HCT116 (cell line): ENCODE measurements at regions not wholly inside any gene's neighbourhood (a gene's known extent, or its start where the extent isn't known, plus 50 kb on each side); places are given as distances from the start of the nearest gene placed in this dataset.

ENCODE experiments used
- ATAC-seq: fragments of 200-7000 bp; cut with Tn5 transposase; 2 replicates; pipeline ENCODE4 v1.9.1; 2020; ENCODE audit warnings: mild to moderate bottlenecking, moderate library complexity
- BruUV-seq: library from RNA; stranded (reverse); fragments of 400-500 nt; replicated peaks from 2 replicates; lab custom pipeline; 2021; lab: Mats Ljungman, UMichigan
- CTCF ChIA-PET: fragments of 300-600 bp; sonication (Branson Sonifier 250); formaldehyde crosslinking; loops from one replicate; lab custom pipeline; 2021; ENCODE audit warnings: antibody characterized with exemption; lab: Charles Lee
- POLR2A ChIA-PET: fragments of 300-600, 350-600 bp; sonication (Branson Sonifier 250); formaldehyde crosslinking; loops from one replicate; lab custom pipeline; 2021; ENCODE audit warnings: antibody characterized with exemption; lab: Charles Lee
- RAD21 ChIA-PET, 2 experiments: fragments of 300-600 bp; sonication (Branson Sonifier 250); formaldehyde crosslinking; loops; one replicate each; lab custom pipeline; 2023; ENCODE audit warnings: low total read pairs in 2 of 2; ENCODE audit not compliant: uncharacterized antibody in 2 of 2, unreplicated experiment in 2 of 2, low non-redundant PET in 1 of 2; lab: Charles Lee
- DNase-seq: peaks from one replicate; pipeline ENCODE4 v3.0.0-alpha.2; 2010; ENCODE audit warnings: low read depth, low spot score
- H2AFZ ChIP-seq: fragments of 200-600 bp; shearing (Covaris generic), sonication (generic); 2 replicates; pipeline ENCODE4 v1.6.1; 2017; ENCODE audit warnings: low read depth, mixed run types, mixed read lengths, antibody characterized with exemption, low read length; ENCODE audit not compliant: poor library complexity, severe bottlenecking
- H3K27ac ChIP-seq: 2 replicates; pipeline ENCODE4 v1.5.1; 2012; ENCODE audit warnings: low read depth, low read length
- H3K27me3 ChIP-seq: fragments of 200-600 bp; sonication (generic); 2 replicates; pipeline ENCODE4 v1.6.1; 2016; ENCODE audit warnings: mixed run types, low read length, mixed read lengths; ENCODE audit not compliant: insufficient read depth
- H3K36me3 ChIP-seq, 2 experiments: fragments of 200-500 bp in 1 of 2; fragments of 200-600 bp in 1 of 2; sonication (Bioruptor generic) in 1 of 2; sonication (generic) in 1 of 2; 2 replicates each; pipeline versions ENCODE4 v1.5.1 to v1.6.1; 2014 to 2016; ENCODE audit warnings: low read length in 2 of 2, inconsistent platforms in 1 of 2, mixed read lengths in 1 of 2, mixed run types in 1 of 2; ENCODE audit not compliant: insufficient read depth in 2 of 2, control insufficient read depth in 1 of 2
- H3K4me1 ChIP-seq, 2 experiments: fragments of 200-600 bp in 1 of 2; sonication (generic) in 1 of 2; 2 replicates each; pipeline versions ENCODE4 v1.5.1 to v1.6.1; 2012 to 2017; ENCODE audit warnings: low read length in 2 of 2, inconsistent platforms in 1 of 2, mild to moderate bottlenecking in 1 of 2, mixed read lengths in 1 of 2, mixed run types in 1 of 2, moderate library complexity in 1 of 2; ENCODE audit not compliant: insufficient read depth in 2 of 2, control insufficient read depth in 1 of 2
- H3K4me2 ChIP-seq: fragments of 200-600 bp; sonication (generic); 2 replicates; pipeline ENCODE4 v1.6.1; 2017; ENCODE audit warnings: mixed run types, low read length, mixed read lengths
- H3K4me3 ChIP-seq, 2 experiments: fragments of 200-600 bp in 1 of 2; sonication (generic) in 1 of 2; replicated peaks in 1 of 2; 2 replicates each; pipeline ENCODE4 v1.5.1; 2011 to 2016; ENCODE audit warnings: low read length in 2 of 2, control low read depth in 1 of 2, low read depth in 1 of 2, mild to moderate bottlenecking in 1 of 2, mixed read lengths in 1 of 2, mixed run types in 1 of 2
- H3K79me2 ChIP-seq: fragments of 200-600 bp; sonication (generic); 2 replicates; pipeline ENCODE4 v1.6.1; 2017; ENCODE audit warnings: mild to moderate bottlenecking, mixed run types, low read length, moderate library complexity, mixed read lengths; ENCODE audit not compliant: insufficient read depth
- H3K9ac ChIP-seq: fragments of 200-600 bp; sonication (generic); 2 replicates; pipeline ENCODE4 v1.6.1; 2016; ENCODE audit warnings: low read length, mixed read lengths
- H3K9me2 ChIP-seq: fragments of 200-600 bp; sonication (generic), shearing (Covaris generic); 2 replicates; pipeline ENCODE4 v1.6.1; 2017; ENCODE audit warnings: mixed run types, mild to moderate bottlenecking, moderate library complexity; ENCODE audit not compliant: insufficient read depth
- H3K9me3 ChIP-seq, 2 experiments: fragments of 200-500 bp in 1 of 2; fragments of 200-600 bp in 1 of 2; sonication (Bioruptor generic) in 1 of 2; sonication (generic) in 1 of 2; 2 replicates each; pipeline ENCODE4 v1.6.1; 2014 to 2017; ENCODE audit warnings: low read length in 2 of 2, mixed read lengths in 2 of 2, inconsistent platforms in 1 of 2, low read depth in 1 of 2, mild to moderate bottlenecking in 1 of 2, mixed run types in 1 of 2, moderate library complexity in 1 of 2; ENCODE audit not compliant: control insufficient read depth in 1 of 2, insufficient read depth in 1 of 2
- H4K20me1 ChIP-seq: fragments of 200-600 bp; sonication (generic), shearing (Covaris generic); 2 replicates; pipeline ENCODE4 v1.6.1; 2017; ENCODE audit warnings: mixed run types, mild to moderate bottlenecking, moderate library complexity; ENCODE audit not compliant: insufficient read depth
- CBX3 ChIP-seq: IDR thresholded peaks from 2 replicates; pipeline ENCODE4 v1.6.1; 2012; ENCODE audit warnings: low read depth
- POLR2A ChIP-seq: IDR thresholded peaks from 2 replicates; pipeline ENCODE4 v1.7.0; 2011; ENCODE audit warnings: borderline replicate concordance; ENCODE audit not compliant: insufficient read depth, insufficient read length; ENCODE audit errors: extremely low read depth
- intact Hi-C: fragments of 100-400 bp; cut with micrococcal nuclease; formaldehyde crosslinking; loops from 2 replicates; pipeline ENCODE4 v1.10.0; 2022
- TF ChIP-seq, protein P1 (sequence below): IDR thresholded peaks from 2 replicates; pipeline ENCODE4 v1.6.1; 2012

DNA sequence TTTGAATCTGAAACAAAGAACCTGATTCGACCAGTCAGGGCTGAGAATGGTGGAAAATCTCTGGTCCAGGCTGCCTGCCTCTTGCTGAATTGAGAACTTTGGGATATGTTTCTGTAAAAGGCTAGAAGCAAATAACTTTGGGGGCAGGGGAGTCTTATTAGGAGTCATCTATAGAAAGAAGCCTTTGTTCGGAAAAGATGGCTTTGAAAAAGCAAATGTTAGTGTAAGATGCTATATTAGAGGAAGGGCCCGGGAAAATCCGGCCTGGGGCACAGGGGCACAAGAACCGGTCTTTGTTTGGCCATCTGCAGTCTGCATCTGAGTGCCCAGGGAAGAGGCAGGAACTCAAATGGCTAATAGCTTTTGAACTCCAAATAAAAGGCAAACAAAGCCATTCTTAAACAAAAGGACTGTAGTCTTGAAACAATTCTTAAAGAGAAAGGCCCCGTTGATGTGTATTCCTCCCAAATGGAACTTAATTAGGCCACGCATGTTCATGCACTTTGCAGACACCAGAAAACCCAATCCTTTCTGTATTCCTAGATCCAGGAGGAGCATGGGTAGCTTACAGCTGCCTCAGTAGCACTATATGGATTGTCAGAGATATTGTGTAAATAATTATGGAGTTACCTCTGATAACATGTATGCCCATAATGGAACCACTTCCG is 180.0 kb upstream of the ARL4C start:
- H3K4me2 ChIP-seq: 0 out of 2 replicates have a peak overlapping the region, but pooled peaks have one; percentile 2
- no peaks in the 10 kb centered on the region for H3K9me2 ChIP-seq
- intact Hi-C loops: no loop called here
- POLR2A ChIA-PET: interaction anchor here (0.6 kb wide), 1 partner anchor 16 kb away, joined by 3 read pairs; no protein-coding TSS in a partner anchor
- no peaks in the 10 kb centered on the region for H4K20me1 ChIP-seq
- ATAC-seq: no peak
- no peaks in the 10 kb centered on the region for H3K9me3 ChIP-seq
- RAD21 ChIA-PET: no interaction called here
- TF ChIP-seq, protein P1, sequence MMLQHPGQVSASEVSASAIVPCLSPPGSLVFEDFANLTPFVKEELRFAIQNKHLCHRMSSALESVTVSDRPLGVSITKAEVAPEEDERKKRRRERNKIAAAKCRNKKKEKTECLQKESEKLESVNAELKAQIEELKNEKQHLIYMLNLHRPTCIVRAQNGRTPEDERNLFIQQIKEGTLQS: no peak
- no peak for TF ChIP-seq CBX3
- TF ChIP-seq, all 23 proteins: peak for 0
- H3K4me3 ChIP-seq: no peak overlapping the region
- DNase-seq: no peak
- no peaks in the 10 kb centered on the region for H3K27me3 ChIP-seq
- peaks cover 38 to 76% of the 10 kb centered on the region in 2 experiments for H3K4me1 ChIP-seq
- no peaks in the 10 kb centered on the region for H3K79me2 ChIP-seq
- H3K27ac ChIP-seq: no peak overlapping the region
- H3K36me3 ChIP-seq: no peaks in the 10 kb centered on the region
- no peak overlapping the region for H2AFZ ChIP-seq
- H3K9ac ChIP-seq: no peak overlapping the region
- no TSS peak for BruUV-seq
- CTCF ChIA-PET: no interaction called here

DNA sequence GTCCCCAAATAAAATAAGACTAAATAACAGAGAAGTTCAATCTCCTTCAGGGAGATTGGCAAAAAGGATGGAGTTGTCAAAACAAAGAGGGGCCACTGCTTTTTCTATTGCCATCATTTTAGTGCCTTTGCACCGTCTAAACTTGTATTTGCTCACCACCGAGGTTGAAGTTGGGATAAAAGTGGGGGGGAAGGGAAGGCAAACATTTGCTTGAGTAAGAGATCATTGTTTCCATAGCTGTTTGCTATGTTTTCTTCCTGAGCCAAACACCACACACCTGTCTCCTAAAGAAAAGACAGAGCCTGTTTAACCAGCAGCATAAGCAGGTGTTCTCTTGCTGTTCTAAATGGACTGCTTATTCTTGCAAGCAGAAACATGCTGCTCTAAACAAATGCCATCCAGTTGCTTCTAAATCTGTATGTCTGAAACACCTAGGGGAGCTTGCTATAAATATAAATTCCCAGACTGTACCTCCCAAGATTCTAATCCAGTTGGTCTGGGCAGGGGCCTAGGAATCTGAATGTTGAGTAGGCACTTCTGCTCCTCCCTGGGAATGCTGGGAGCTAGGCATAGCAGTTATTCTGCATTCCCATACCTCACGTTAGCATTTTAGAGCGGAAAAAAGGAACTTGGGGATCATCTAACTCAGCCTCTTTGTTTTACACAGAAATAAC is 179.4 kb upstream of the ARL4C start:
- no peak for ATAC-seq
- no TSS peak for BruUV-seq
- H3K4me2 ChIP-seq: no peak overlapping the region
- H3K36me3 ChIP-seq: no peaks in the 10 kb centered on the region
- ChIA-PET POLR2A (no interaction called here), RAD21 (no interaction called here), CTCF (no interaction called here)
- H3K9ac ChIP-seq: no peak overlapping the region
- no peaks in the 10 kb centered on the region for H4K20me1 ChIP-seq
- DNase-seq: no peak
- no peak overlapping the region for H3K4me3 ChIP-seq
- no peaks in the 10 kb centered on the region for H3K9me2 ChIP-seq
- H3K27ac ChIP-seq: no peak overlapping the region
- intact Hi-C loops: no loop called here
- TF ChIP-seq, protein P1: no peak
- TF ChIP-seq POLR2A: no peak
- peaks cover 38 to 73% of the 10 kb centered on the region in 2 experiments for H3K4me1 ChIP-seq
- H3K79me2 ChIP-seq: no peaks in the 10 kb centered on the region
- no peaks in the 10 kb centered on the region for H3K9me3 ChIP-seq
- H3K27me3 ChIP-seq: no peaks in the 10 kb centered on the region
- H2AFZ ChIP-seq: peak overlapping the region; percentile 54
